ENCODE measurements at regions not wholly inside any gene's neighbourhood (a gene's known extent, or its start where the extent isn't known, plus 50 kb on each side); places are given as distances from the start of the nearest gene placed in this dataset.

- no peak overlapping the region for H2AFZ ChIP-seq (ENCODE audit: control insufficient read depth, low read depth, low read length)
- H3K27ac ChIP-seq (ENCODE audit: control insufficient read depth, insufficient read depth), result no peak overlapping the region
- ATAC-seq (no peak), DNase-seq (ENCODE audit: low read depth, low spot score) (no peak), FAIRE-seq (no peak)
- WGBS (ENCODE audit: insufficient coverage, insufficient replicate concordance, low lambda C conversion rate, missing lambda C conversion rate), result 70% methylated on average over 7 of the region's 7 CpGs
- POLR2A ChIA-PET, result no interaction called here
- no peak overlapping the region for H3K9ac ChIP-seq (ENCODE audit: control insufficient read depth, insufficient read depth, low read length)
- no peaks in the 10 kb centered on the region for H3K4me1 ChIP-seq (ENCODE audit: control insufficient read depth, insufficient read depth, low read length)
- no peaks in the 10 kb centered on the region for H3K79me2 ChIP-seq (ENCODE audit: control insufficient read depth, insufficient read depth, low read length)
- H4K20me1 ChIP-seq (ENCODE audit: control insufficient read depth, insufficient read depth), result no peaks in the 10 kb centered on the region
- CTCF ChIA-PET, result interaction anchor here (1.3 kb wide), 1 partner anchor 12 kb away, joined by 4 read pairs; no protein-coding TSS in a partner anchor
- H3K36me3 ChIP-seq (ENCODE audit: control insufficient read depth in 2 of 2, insufficient read depth in 2 of 2, low read length in 1 of 2), result no peaks in the 10 kb centered on the region
- RAD21 ChIA-PET (ENCODE audit: unreplicated experiment), result no interaction called here
- H3K4me2 ChIP-seq (ENCODE audit: control insufficient read depth, insufficient read depth), result no peak overlapping the region
- no peaks in the 10 kb centered on the region for H3K9me3 ChIP-seq (replicated peaks; ENCODE audit: control insufficient read depth, insufficient read depth, low read length)
- no TSS peak for BruUV-seq (replicated peaks)
- in situ Hi-C loops (cut with MboI), result no loop called here
- SMC1A ChIA-PET (ENCODE audit: uncharacterized antibody, unreplicated experiment), result interaction anchor here (0.6 to 1.4 kb wide), 3 partner anchors 10 to 524 kb away, joined by 4 read pairs; no protein-coding TSS in a partner anchor
- intact Hi-C loops (cut with micrococcal nuclease; ENCODE audit: unreplicated experiment), result no loop called here
- no peak overlapping the region for H3K4me3 ChIP-seq
- H3K27me3 ChIP-seq (replicated peaks in 1 of 2; ENCODE audit: control insufficient read depth in 2 of 2, insufficient read depth in 2 of 2, low read length in 1 of 2), result no peaks in the 10 kb centered on the region
- TF ChIP-seq FOS (IDR thresholded peaks at IDR 0.05; ENCODE audit: borderline replicate concordance, extremely low read depth, insufficient read length) (no peak), SMAD5 (IDR thresholded peaks at IDR 0.05; ENCODE audit: low read depth) (no peak), MLLT1 (IDR thresholded peaks at IDR 0.05) (no peak), CTCF (IDR thresholded peaks at IDR 0.05 in 2 of 3, conservative IDR thresholded peaks at IDR 0.05 in 1 of 3; ENCODE audit: control insufficient read depth in 2 of 3, extremely low read depth in 1 of 3, insufficient read depth in 1 of 3, low read depth in 3 of 3, low read length in 3 of 3) (no peak), MXI1 (IDR thresholded peaks at IDR 0.05; ENCODE audit: low read depth, low read length) (no peak), NFYA (IDR thresholded peaks at IDR 0.05; ENCODE audit: borderline replicate concordance, low read depth, low read length) (no peak), NFXL1 (IDR thresholded peaks at IDR 0.05; ENCODE audit: borderline replicate concordance) (no peak), ETV6 (conservative IDR thresholded peaks at IDR 0.05 in 1 of 2, IDR thresholded peaks at IDR 0.05 in 1 of 2; ENCODE audit: borderline replicate concordance in 1 of 2, low read depth in 1 of 2) (no peak), MAX (IDR thresholded peaks at IDR 0.05; ENCODE audit: low read depth, low read length) (no peak), ZBTB4 (CRISPR knock-in tag; IDR thresholded peaks at IDR 0.05) (no peak), RUNX3 (IDR thresholded peaks at IDR 0.05; ENCODE audit: low read length) (no peak), CBFB (IDR thresholded peaks at IDR 0.05; ENCODE audit: low read depth) (no peak), RBBP5 (conservative IDR thresholded peaks at IDR 0.05) (no peak), BACH1 (IDR thresholded peaks at IDR 0.05; ENCODE audit: borderline replicate concordance) (no peak), ASH2L (IDR thresholded peaks at IDR 0.05; ENCODE audit: borderline replicate concordance, low read depth) (no peak)
Observed at GRCh38 chr3:23751212-23751723, 54.5 kb upstream of the UBE2E1 start.
